OCI-LY7 (cell line): ENCODE measurements at regions not wholly inside any gene's neighbourhood (a gene's known extent, or its start where the extent isn't known, plus 50 kb on each side); places are given as distances from the start of the nearest gene placed in this dataset.

Source experiments
- BruUV-seq: library from RNA; stranded (reverse); fragments of 400-500 nt; replicated peaks from 2 replicates; lab custom pipeline; 2021; lab: Mats Ljungman, UMichigan
- CTCF ChIA-PET: fragments of 300-600 bp; sonication (Branson Sonifier 250); formaldehyde crosslinking; loops from one replicate; lab custom pipeline; 2022; ENCODE audit warnings: antibody characterized with exemption; ENCODE audit not compliant: unreplicated experiment; lab: Charles Lee
- POLR2A ChIA-PET: fragments of 300-600 bp; sonication (Branson Sonifier 250); formaldehyde crosslinking; loops from one replicate; lab custom pipeline; 2022; ENCODE audit warnings: antibody characterized with exemption; lab: Charles Lee
- DNase-seq: peaks from one replicate; pipeline ENCODE4 v3.0.0-alpha.2; 2015; ENCODE audit warnings: low spot score
- H2AFZ ChIP-seq: fragments of 200-600 bp; sonication (generic), shearing (Covaris generic); 2 replicates; pipeline ENCODE4 v1.6.1; 2014; ENCODE audit warnings: mild to moderate bottlenecking, antibody characterized with exemption, low read length, moderate library complexity
- H3K27ac ChIP-seq: fragments of 200-600 bp; sonication (generic); 2 replicates; pipeline ENCODE4 v1.5.1; 2014; ENCODE audit warnings: mixed run types, low read depth, mild to moderate bottlenecking, moderate library complexity, low read length, inconsistent platforms; ENCODE audit not compliant: poor library complexity, severe bottlenecking
- H3K36me3 ChIP-seq: fragments of 200-600 bp; sonication (generic); 2 replicates; pipeline ENCODE4 v1.6.1; 2014; ENCODE audit warnings: mild to moderate bottlenecking, antibody characterized with exemption, low read length, moderate library complexity, mixed read lengths; ENCODE audit not compliant: insufficient read depth
- H3K4me1 ChIP-seq: fragments of 200-600 bp; sonication (generic); 2 replicates; pipeline ENCODE4 v1.5.1; 2014; ENCODE audit warnings: mild to moderate bottlenecking, low read length; ENCODE audit not compliant: insufficient read depth, poor library complexity, severe bottlenecking
- H3K4me2 ChIP-seq: fragments of 200-600 bp; sonication (generic); 2 replicates; pipeline ENCODE4 v1.6.1; 2014; ENCODE audit warnings: mild to moderate bottlenecking, low read length
- H3K4me3 ChIP-seq: fragments of 200-600 bp; sonication (generic); 2 replicates; pipeline ENCODE4 v1.5.1; 2014; ENCODE audit warnings: mild to moderate bottlenecking, low read depth, low read length; ENCODE audit not compliant: poor library complexity, severe bottlenecking
- H3K79me2 ChIP-seq: fragments of 200-600 bp; sonication (generic); 2 replicates; pipeline ENCODE4 v1.6.1; 2016; ENCODE audit warnings: low read depth, mild to moderate bottlenecking, low read length, moderate library complexity, mixed read lengths; ENCODE audit not compliant: insufficient read depth
- H3K9me2 ChIP-seq: fragments of 200-600 bp; sonication (generic); 2 replicates; pipeline ENCODE4 v1.6.1; 2016; ENCODE audit warnings: mild to moderate bottlenecking, low read length, mixed read lengths; ENCODE audit not compliant: insufficient read depth
- H3K9me3 ChIP-seq: fragments of 200-600 bp; sonication (generic); 2 replicates; pipeline ENCODE4 v1.6.1; 2014; ENCODE audit warnings: mild to moderate bottlenecking, mixed run types, low read length, mixed read lengths
- H4K20me1 ChIP-seq: fragments of 200-600 bp; sonication (generic); 2 replicates; pipeline ENCODE4 v1.6.1; 2014; ENCODE audit warnings: mild to moderate bottlenecking, antibody characterized with exemption, low read length, moderate library complexity, mixed read lengths; ENCODE audit not compliant: insufficient read depth
- CTCF ChIP-seq: fragments of 200-600 bp; sonication (generic); conservative IDR thresholded peaks from 2 replicates; pipeline ENCODE4 v1.5.1; 2014; ENCODE audit warnings: mild to moderate bottlenecking, antibody characterized with exemption, low read length, moderate library complexity, mixed read lengths
- EZH2phosphoT487 ChIP-seq: fragments of 200-600 bp; sonication (generic); IDR thresholded peaks from 2 replicates; pipeline ENCODE4 v1.6.1; 2018; ENCODE audit warnings: low read depth, borderline replicate concordance, mild to moderate bottlenecking, mixed run types, antibody characterized with exemption, low read length, moderate library complexity, mixed read lengths
- intact Hi-C: fragments of 100-400 bp; cut with micrococcal nuclease; formaldehyde crosslinking; loops from one replicate; pipeline ENCODE4 v1.10.0; 2022; ENCODE audit not compliant: unreplicated experiment

GRCh38 chr22:34986523-34986922 is 79.4 kb upstream of the ISX start:
- H4K20me1 ChIP-seq = no peaks in the 10 kb centered on the region
- no peak overlapping the region for H3K4me2 ChIP-seq
- no peak overlapping the region for H2AFZ ChIP-seq
- POLR2A ChIA-PET = no interaction called here
- CTCF ChIA-PET = interaction anchor here (0.5 kb wide), 1 partner anchor 1528 kb away, joined by 7 read pairs; no protein-coding TSS in a partner anchor
- no TSS peak for BruUV-seq
- TF ChIP-seq EZH2phosphoT487 (no peak), CTCF (no peak)
- intact Hi-C loops = no loop called here
- H3K9me2 ChIP-seq = no peaks in the 10 kb centered on the region
- no peak overlapping the region for H3K4me3 ChIP-seq
- no peak for DNase-seq
- H3K79me2 ChIP-seq = no peaks in the 10 kb centered on the region
- no peaks in the 10 kb centered on the region for H3K36me3 ChIP-seq
- H3K4me1 ChIP-seq = no peaks in the 10 kb centered on the region
- H3K9me3 ChIP-seq = peaks cover 12% of the 10 kb centered on the region; the same call in 1 of the 2 replicates
- no peak overlapping the region for H3K27ac ChIP-seq

- CTCF ChIA-PET = no interaction called here
- Histone ChIP-seq H3K36me3 (no peaks in the 10 kb centered on the region), H3K4me2 (no peak overlapping the region), H2AFZ (no peak overlapping the region), H3K27ac (no peak overlapping the region), H3K9me3 (peaks cover 5% of the 10 kb centered on the region; the same call in 1 of the 2 replicates), H4K20me1 (no peaks in the 10 kb centered on the region), H3K79me2 (no peaks in the 10 kb centered on the region), H3K9me2 (no peaks in the 10 kb centered on the region), H3K4me3 (no peak overlapping the region), H3K4me1 (no peaks in the 10 kb centered on the region)
- no peak for DNase-seq
- TF ChIP-seq EZH2phosphoT487 = no peak
- no peak for TF ChIP-seq CTCF
- BruUV-seq = no TSS peak
- intact Hi-C loops = no loop called here
- POLR2A ChIA-PET = no interaction called here
These were observed 73.3 kb upstream of the ISX start for GRCh38 chr22:34992672-34993071.

- ChIA-PET POLR2A (no interaction called here), CTCF (no interaction called here)
- Histone ChIP-seq H3K36me3 (no peaks in the 10 kb centered on the region), H3K4me1 (no peaks in the 10 kb centered on the region), H3K9me2 (no peaks in the 10 kb centered on the region), H3K4me2 (no peak overlapping the region), H3K4me3 (no peak overlapping the region), H3K27ac (no peak overlapping the region), H3K9me3 (no peaks in the 10 kb centered on the region), H2AFZ (no peak overlapping the region), H3K79me2 (no peaks in the 10 kb centered on the region), H4K20me1 (no peaks in the 10 kb centered on the region)
- intact Hi-C loops = no loop called here
- TF ChIP-seq CTCF (no peak), EZH2phosphoT487 (no peak)
- no peak for DNase-seq
- no TSS peak for BruUV-seq
These were observed 72.4 kb upstream of the ISX start for GRCh38 chr22:34993548-34993947.
